ENCODE measurements at regions not wholly inside any gene's neighbourhood (a gene's known extent, or its start where the extent isn't known, plus 50 kb on each side); places are given as distances from the start of the nearest gene placed in this dataset.

GRCh38 chr10:105354010-105354409, 712.9 kb downstream of the SORCS3 start:
- no peak for DNase-seq (ENCODE audit: low spot score)

GRCh38 chr10:105352827-105353226, 711.7 kb downstream of the SORCS3 start:
- no peak for DNase-seq (ENCODE audit: low spot score)
- TF ChIP-seq CTCF (IDR thresholded peaks at IDR 0.05; ENCODE audit: extremely low read depth, missing control alignments), result no peak

More at GRCh38 chr10:105354010-105354409, 712.9 kb downstream of the SORCS3 start:
- no peak for TF ChIP-seq CTCF (IDR thresholded peaks at IDR 0.05; ENCODE audit: extremely low read depth, missing control alignments)

GRCh38 chr10:105352281-105352680, 711.2 kb downstream of the SORCS3 start:
- no peak for DNase-seq (ENCODE audit: low spot score)
- TF ChIP-seq CTCF (IDR thresholded peaks at IDR 0.05; ENCODE audit: extremely low read depth, missing control alignments), result no peak

- TF ChIP-seq CTCF (IDR thresholded peaks at IDR 0.05; ENCODE audit: extremely low read depth, missing control alignments), result no peak
- no peak for DNase-seq (ENCODE audit: low spot score)
These were observed 710.1 kb downstream of the SORCS3 start for GRCh38 chr10:105351187-105351586.

- DNase-seq (ENCODE audit: low spot score), result no peak
- no peak for TF ChIP-seq CTCF (IDR thresholded peaks at IDR 0.05; ENCODE audit: extremely low read depth, missing control alignments)
These were observed 706.4 kb downstream of the SORCS3 start for GRCh38 chr10:105347487-105347886.

GRCh38 chr10:105342606-105343005, 701.5 kb downstream of the SORCS3 start:
- no peak for TF ChIP-seq CTCF (IDR thresholded peaks at IDR 0.05; ENCODE audit: extremely low read depth, missing control alignments)
- no peak for DNase-seq (ENCODE audit: low spot score)

GRCh38 chr10:105339669-105340068, 698.6 kb downstream of the SORCS3 start:
- DNase-seq (ENCODE audit: low spot score), result no peak
- TF ChIP-seq CTCF (IDR thresholded peaks at IDR 0.05; ENCODE audit: extremely low read depth, missing control alignments), result no peak

Measured in GM20000 (cell line).